ENCODE measurements at regions not wholly inside any gene's neighbourhood (a gene's known extent, or its start where the extent isn't known, plus 50 kb on each side); places are given as distances from the start of the nearest gene placed in this dataset.

- BruUV-seq (replicated peaks) = no TSS peak
- Histone ChIP-seq H3K4me1 (no peaks in the 10 kb centered on the region), H3K4me3 (ENCODE audit: low read depth, low read length) (no peak overlapping the region), H3K36me3 (ENCODE audit: control insufficient read depth, insufficient read depth, low read length) (no peaks in the 10 kb centered on the region), H3K9me3 (no peaks in the 10 kb centered on the region), H3K27me3 (replicated peaks; ENCODE audit: control insufficient read depth, insufficient read depth, low read length) (no peaks in the 10 kb centered on the region)
- TF ChIP-seq CTCF (IDR thresholded peaks at IDR 0.05; ENCODE audit: insufficient read depth in 1 of 2, low read depth in 1 of 2, low read length in 1 of 2, severe bottlenecking in 1 of 2, unreplicated experiment in 1 of 2) = no peak
- DNase-seq = no peak
- Mint-ChIP-seq H3K4me1 (ENCODE audit: low read depth, unreplicated experiment) (peaks cover 7% of the 10 kb centered on the region), H3K27ac (ENCODE audit: unreplicated experiment) (no peak overlapping the region), H3K4me3 (ENCODE audit: unreplicated experiment) (no peak overlapping the region), H3K9me3 (ENCODE audit: unreplicated experiment) (no peaks in the 10 kb centered on the region), H3K27me3 (ENCODE audit: insufficient read depth, unreplicated experiment) (no peaks in the 10 kb centered on the region), H3K36me3 (ENCODE audit: insufficient read depth, unreplicated experiment) (no peaks in the 10 kb centered on the region)
- CTCF ChIA-PET = no interaction called here
- intact Hi-C loops (cut with micrococcal nuclease; ENCODE audit: unreplicated experiment) = no loop called here
- POLR2A ChIA-PET = no interaction called here
Measured at GRCh38 chr11:91641153-91641552, 583.5 kb upstream of the FAT3 start.

- no peak overlapping the region for H3K4me3 ChIP-seq (ENCODE audit: low read depth, low read length)
- BruUV-seq (replicated peaks) = no TSS peak
- CTCF ChIA-PET = no interaction called here
- intact Hi-C loops (cut with micrococcal nuclease; ENCODE audit: unreplicated experiment) = no loop called here
- H3K4me1 ChIP-seq = no peaks in the 10 kb centered on the region
- POLR2A ChIA-PET = no interaction called here
- Mint-ChIP-seq H3K27ac (ENCODE audit: unreplicated experiment) (no peak overlapping the region), H3K36me3 (ENCODE audit: insufficient read depth, unreplicated experiment) (no peaks in the 10 kb centered on the region), H3K27me3 (ENCODE audit: insufficient read depth, unreplicated experiment) (no peaks in the 10 kb centered on the region), H3K4me3 (ENCODE audit: unreplicated experiment) (no peak overlapping the region), H3K9me3 (ENCODE audit: unreplicated experiment) (no peaks in the 10 kb centered on the region), H3K4me1 (ENCODE audit: low read depth, unreplicated experiment) (peaks cover 5% of the 10 kb centered on the region)
- DNase-seq = no peak
- H3K9me3 ChIP-seq = no peaks in the 10 kb centered on the region
- no peak for TF ChIP-seq CTCF (IDR thresholded peaks at IDR 0.05; ENCODE audit: insufficient read depth in 1 of 2, low read depth in 1 of 2, low read length in 1 of 2, severe bottlenecking in 1 of 2, unreplicated experiment in 1 of 2)
- H3K27me3 ChIP-seq (replicated peaks; ENCODE audit: control insufficient read depth, insufficient read depth, low read length) = no peaks in the 10 kb centered on the region
- H3K36me3 ChIP-seq (ENCODE audit: control insufficient read depth, insufficient read depth, low read length) = no peaks in the 10 kb centered on the region
Measured at GRCh38 chr11:91639359-91639758, 585.3 kb upstream of the FAT3 start.

- Mint-ChIP-seq H3K4me1 (ENCODE audit: low read depth, unreplicated experiment) (no peaks in the 10 kb centered on the region), H3K4me3 (ENCODE audit: unreplicated experiment) (no peak overlapping the region), H3K36me3 (ENCODE audit: insufficient read depth, unreplicated experiment) (no peaks in the 10 kb centered on the region), H3K27me3 (ENCODE audit: insufficient read depth, unreplicated experiment) (no peaks in the 10 kb centered on the region), H3K9me3 (ENCODE audit: unreplicated experiment) (no peaks in the 10 kb centered on the region), H3K27ac (ENCODE audit: unreplicated experiment) (no peak overlapping the region)
- ChIA-PET POLR2A (no interaction called here), CTCF (no interaction called here)
- no peaks in the 10 kb centered on the region; the same call in 1 of the 2 replicates for H3K9me3 ChIP-seq
- no peaks in the 10 kb centered on the region for H3K27me3 ChIP-seq (replicated peaks; ENCODE audit: control insufficient read depth, insufficient read depth, low read length)
- no peak for DNase-seq
- no peak for TF ChIP-seq CTCF (IDR thresholded peaks at IDR 0.05; ENCODE audit: insufficient read depth in 1 of 2, low read depth in 1 of 2, low read length in 1 of 2, severe bottlenecking in 1 of 2, unreplicated experiment in 1 of 2)
- BruUV-seq (replicated peaks) = no TSS peak
- no peaks in the 10 kb centered on the region for H3K36me3 ChIP-seq (ENCODE audit: control insufficient read depth, insufficient read depth, low read length)
- no peaks in the 10 kb centered on the region for H3K4me1 ChIP-seq
- intact Hi-C loops (cut with micrococcal nuclease; ENCODE audit: unreplicated experiment) = no loop called here
- no peak overlapping the region for H3K4me3 ChIP-seq (ENCODE audit: low read depth, low read length)
Measured at GRCh38 chr11:91630916-91631673, 593.5 kb upstream of the FAT3 start.

Data from Caco-2 (cell line).